ENCODE measurements at regions not wholly inside any gene's neighbourhood (a gene's known extent, or its start where the extent isn't known, plus 50 kb on each side); places are given as distances from the start of the nearest gene placed in this dataset.

DNA sequence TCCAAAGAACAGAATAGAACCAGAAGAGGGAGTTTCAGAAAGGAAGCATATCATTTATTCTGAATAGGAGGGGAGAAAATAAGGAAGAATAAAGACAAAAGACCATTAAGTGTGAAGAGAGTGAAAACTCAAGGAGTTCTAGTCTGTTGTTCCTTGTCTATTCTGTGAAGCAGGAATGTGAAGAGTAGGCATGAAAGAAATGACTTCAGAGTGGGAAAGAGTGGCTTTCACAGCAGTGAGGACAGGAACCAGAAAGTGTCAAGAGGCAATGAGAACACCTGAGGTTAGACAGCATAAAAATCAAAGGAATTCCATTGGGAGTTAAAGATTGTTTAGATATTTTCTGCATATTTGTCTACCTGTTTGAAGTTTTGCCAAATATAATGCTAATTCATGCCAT is 768.8 kb upstream of the GRAMD2B start:
- H3K27me3 ChIP-seq = no peaks in the 10 kb centered on the region
- H3K4me3 ChIP-seq = no peak overlapping the region
- H3K36me3 ChIP-seq = no peaks in the 10 kb centered on the region
- TF ChIP-seq EP300 (IDR thresholded peaks at IDR 0.05) (no peak), POLR2AphosphoS5 (IDR thresholded peaks at IDR 0.05) (no peak), POLR2A (IDR thresholded peaks at IDR 0.05) (no peak), CTCF (IDR thresholded peaks at IDR 0.05) (no peak)
- DNase-seq (ENCODE audit: low spot score in 2 of 2) = no peak
- H3K9me3 ChIP-seq = no peaks in the 10 kb centered on the region
- no peaks in the 10 kb centered on the region for H3K4me1 ChIP-seq
- no peak overlapping the region for H3K27ac ChIP-seq

DNA sequence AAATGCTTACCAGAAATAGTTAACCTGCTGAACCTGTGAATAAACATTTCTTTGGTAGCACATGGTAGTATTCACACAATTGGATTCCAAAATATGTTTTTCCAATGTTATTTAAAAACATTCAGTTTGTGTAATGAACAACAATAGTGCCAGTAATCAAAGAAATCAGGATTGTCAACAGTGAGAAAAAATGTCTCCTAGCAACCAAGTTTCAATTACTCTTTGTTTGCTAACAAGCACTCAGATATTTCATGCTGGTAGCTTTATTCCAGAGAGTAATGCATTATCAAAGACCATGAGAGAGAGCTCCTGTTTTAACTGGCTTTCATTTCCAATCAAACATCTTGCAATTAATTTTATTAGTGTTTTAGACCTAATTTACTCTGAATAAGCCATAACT is 768.1 kb upstream of the GRAMD2B start:
- no peaks in the 10 kb centered on the region for H3K4me1 ChIP-seq
- no peak for DNase-seq (ENCODE audit: low spot score in 2 of 2)
- H3K27me3 ChIP-seq = no peaks in the 10 kb centered on the region
- H3K36me3 ChIP-seq = no peaks in the 10 kb centered on the region
- no peak overlapping the region for H3K4me3 ChIP-seq
- H3K27ac ChIP-seq = no peak overlapping the region
- no peaks in the 10 kb centered on the region for H3K9me3 ChIP-seq
- no peak for TF ChIP-seq CTCF (IDR thresholded peaks at IDR 0.05)
- TF ChIP-seq EP300 (IDR thresholded peaks at IDR 0.05) = no peak
- TF ChIP-seq POLR2AphosphoS5 (IDR thresholded peaks at IDR 0.05) = no peak
- no peak for TF ChIP-seq POLR2A (IDR thresholded peaks at IDR 0.05)

GRCh38 chr5:125657936-125658335 is 765.3 kb upstream of the GRAMD2B start:
- no peak for DNase-seq (ENCODE audit: low spot score in 2 of 2)
- H3K4me1 ChIP-seq = no peaks in the 10 kb centered on the region
- WGBS = 94% methylated on average over 2 of the region's 2 CpGs
- no peak overlapping the region for H3K4me3 ChIP-seq
- no peak overlapping the region for H3K27ac ChIP-seq
- no peaks in the 10 kb centered on the region for H3K27me3 ChIP-seq
- no peaks in the 10 kb centered on the region for H3K9me3 ChIP-seq
- no peaks in the 10 kb centered on the region for H3K36me3 ChIP-seq
- TF ChIP-seq POLR2AphosphoS5 (IDR thresholded peaks at IDR 0.05) (no peak), CTCF (IDR thresholded peaks at IDR 0.05) (no peak)

GRCh38 chr5:125659316-125660023 is 763.7 kb upstream of the GRAMD2B start:
- Histone ChIP-seq H3K27ac (no peak overlapping the region), H3K27me3 (no peaks in the 10 kb centered on the region), H3K4me3 (no peak overlapping the region), H3K4me1 (no peaks in the 10 kb centered on the region), H3K9me3 (no peaks in the 10 kb centered on the region), H3K36me3 (no peaks in the 10 kb centered on the region)
- no peak for DNase-seq (ENCODE audit: low spot score in 2 of 2)
- no peak for TF ChIP-seq POLR2A (IDR thresholded peaks at IDR 0.05)
- no peak for TF ChIP-seq POLR2AphosphoS5 (IDR thresholded peaks at IDR 0.05)
- TF ChIP-seq CTCF (IDR thresholded peaks at IDR 0.05) = no peak
- no peak for TF ChIP-seq EP300 (IDR thresholded peaks at IDR 0.05)
- WGBS = 43% methylated on average over 2 of the region's 2 CpGs

- H3K4me3 ChIP-seq = no peak overlapping the region
- no peaks in the 10 kb centered on the region for H3K36me3 ChIP-seq
- no peak for TF ChIP-seq CTCF (IDR thresholded peaks at IDR 0.05)
- TF ChIP-seq POLR2AphosphoS5 (IDR thresholded peaks at IDR 0.05) = no peak
- H3K27me3 ChIP-seq = no peaks in the 10 kb centered on the region
- 94% methylated on average over 1 of the region's 1 CpG for WGBS
- no peaks in the 10 kb centered on the region for H3K4me1 ChIP-seq
- H3K9me3 ChIP-seq = no peaks in the 10 kb centered on the region
- no peak for DNase-seq (ENCODE audit: low spot score in 2 of 2)
- H3K27ac ChIP-seq = no peak overlapping the region
These were observed 762.8 kb upstream of the GRAMD2B start for GRCh38 chr5:125660231-125660895.

Data from suprapubic skin (tissue), 4 donors.